ENCODE measurements at regions not wholly inside any gene's neighbourhood (a gene's known extent, or its start where the extent isn't known, plus 50 kb on each side); places are given as distances from the start of the nearest gene placed in this dataset.
"Not testable (repeated sequence)": the region's sequence is repeated elsewhere in the genome, so short reads cannot be mapped to it uniquely, and the experiment has no call there.

DNA sequence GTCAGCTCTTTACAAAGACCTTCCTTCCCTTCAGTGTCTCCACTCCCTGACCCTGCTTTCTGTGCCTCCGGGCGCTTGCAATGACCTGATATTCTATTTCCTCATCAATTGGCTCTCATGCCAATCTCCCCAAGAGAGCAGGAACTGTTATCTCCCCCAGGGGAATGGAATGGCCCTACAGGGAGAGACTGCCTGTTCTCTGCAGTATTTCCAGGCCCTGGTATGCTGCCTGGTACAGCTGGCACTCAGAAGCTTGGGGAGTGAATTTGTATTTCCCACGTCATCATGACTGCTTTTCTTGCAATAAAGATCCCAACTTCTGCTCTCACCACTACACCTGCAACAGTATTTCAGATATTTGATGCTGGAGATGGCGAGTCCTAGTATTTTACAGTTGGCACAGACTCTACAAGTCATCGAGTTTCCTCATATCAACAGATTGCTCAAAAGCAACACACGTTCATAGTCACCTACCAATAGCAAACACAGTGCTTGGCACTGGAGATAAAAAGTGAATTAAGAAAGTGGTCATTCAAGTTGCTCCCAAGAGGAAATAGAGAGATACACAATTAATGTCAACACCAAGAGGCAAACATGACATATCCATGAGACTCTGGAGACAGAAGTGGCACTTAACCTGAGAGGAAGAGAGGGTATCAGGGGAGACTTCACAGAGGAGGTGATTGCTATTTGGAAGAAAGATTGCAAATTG, 90.5 kb upstream of the EGFL6 start:
- DNase-seq (ENCODE audit: low read depth in 4 of 4, low spot score in 3 of 4), result no peak

DNA sequence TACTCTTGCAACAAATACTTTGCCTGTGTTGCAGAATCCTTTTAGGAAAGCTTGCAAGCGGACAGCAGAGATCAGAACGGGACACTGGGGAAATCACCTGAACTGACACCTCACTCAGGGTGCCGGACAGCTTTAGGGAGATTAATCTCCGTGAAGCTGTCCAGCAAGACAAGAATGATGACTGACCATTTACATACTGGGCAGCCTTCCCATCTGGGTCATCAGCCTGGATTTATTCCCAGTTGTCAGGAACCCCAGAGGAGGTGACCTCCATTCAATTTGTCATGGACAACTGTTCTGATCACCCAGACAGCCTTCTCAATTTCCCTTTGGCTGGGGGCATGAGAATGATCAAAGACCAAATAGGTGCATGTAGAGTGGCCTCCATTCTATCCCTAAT, 93.0 kb upstream of the EGFL6 start:
- no peak for DNase-seq (ENCODE audit: low read depth in 4 of 4, low spot score in 3 of 4)

DNA sequence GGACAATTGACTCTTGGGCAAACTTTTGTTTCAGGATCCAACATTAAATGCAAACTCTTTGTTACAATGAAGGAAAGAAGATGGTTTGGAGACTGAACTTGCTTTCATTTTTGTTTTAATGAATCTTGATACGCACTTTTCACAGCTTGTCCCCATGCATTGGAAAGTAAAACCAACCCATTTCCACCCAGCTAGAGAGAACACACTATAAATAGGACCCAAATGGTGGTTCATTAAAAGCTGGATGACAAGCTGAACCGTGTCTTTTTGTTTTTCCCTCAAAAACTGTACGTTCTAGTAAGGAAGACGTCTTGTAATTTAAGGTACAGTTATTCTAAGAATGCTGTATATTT, 95.3 kb upstream of the EGFL6 start:
- no peak for DNase-seq (ENCODE audit: low read depth in 4 of 4, low spot score in 3 of 4)

DNA sequence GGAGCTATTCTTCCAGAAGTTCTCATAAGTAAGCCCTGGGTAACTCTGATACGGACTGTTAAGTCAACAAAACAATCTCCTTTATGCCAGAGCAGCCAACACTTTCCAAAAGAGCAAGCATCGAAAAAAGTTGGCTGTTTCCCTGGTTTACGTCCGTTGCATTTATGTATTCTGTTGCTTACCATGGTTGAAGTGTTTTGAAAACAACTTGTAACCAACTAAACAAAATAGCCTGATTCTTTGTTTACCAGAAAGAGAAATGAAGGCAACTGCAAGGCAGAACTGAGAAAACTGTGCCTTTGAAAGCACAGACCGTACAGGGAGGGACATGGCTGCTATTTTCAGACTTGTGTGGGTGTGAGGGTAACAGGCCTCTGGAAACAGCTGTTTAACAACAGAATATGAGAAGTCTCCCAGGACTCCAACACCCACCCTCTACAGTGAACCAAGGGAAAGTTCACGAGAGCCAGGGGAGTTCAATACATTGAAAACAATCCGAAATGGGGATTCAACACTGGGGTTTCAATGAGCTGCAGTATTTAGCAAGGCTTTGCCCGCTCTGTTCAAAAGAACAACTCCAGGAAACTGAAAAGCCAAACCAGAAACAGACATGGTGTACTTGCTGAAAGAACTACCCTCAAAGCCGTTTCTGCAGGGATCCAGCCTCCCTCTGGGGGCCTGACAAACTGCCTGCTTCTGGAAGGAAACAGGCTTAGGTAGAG, 95.8 kb upstream of the EGFL6 start:
- peak in 1 of 4 donors; percentile 8 for DNase-seq (ENCODE audit: low read depth in 4 of 4, low spot score in 3 of 4)

DNA sequence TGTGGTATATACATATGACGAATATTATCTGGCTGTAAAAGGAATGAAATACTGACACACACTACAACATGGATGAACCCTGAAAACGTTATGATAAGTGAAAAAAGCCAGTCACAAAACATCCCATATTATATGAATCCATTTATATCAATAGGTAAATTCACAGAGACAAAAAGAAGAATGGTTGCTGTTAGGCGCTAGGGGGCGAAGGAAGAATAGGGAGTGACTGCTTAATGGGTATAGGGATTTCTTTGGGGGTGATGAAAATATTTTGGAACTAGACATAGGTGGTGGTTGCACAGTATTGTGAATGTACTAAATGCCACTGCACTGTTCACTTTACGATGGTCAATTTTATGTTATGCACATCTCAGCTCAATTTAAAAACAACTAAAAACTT, 96.4 kb upstream of the EGFL6 start:
- DNase-seq (ENCODE audit: low read depth in 4 of 4, low spot score in 3 of 4), result no peak

DNA sequence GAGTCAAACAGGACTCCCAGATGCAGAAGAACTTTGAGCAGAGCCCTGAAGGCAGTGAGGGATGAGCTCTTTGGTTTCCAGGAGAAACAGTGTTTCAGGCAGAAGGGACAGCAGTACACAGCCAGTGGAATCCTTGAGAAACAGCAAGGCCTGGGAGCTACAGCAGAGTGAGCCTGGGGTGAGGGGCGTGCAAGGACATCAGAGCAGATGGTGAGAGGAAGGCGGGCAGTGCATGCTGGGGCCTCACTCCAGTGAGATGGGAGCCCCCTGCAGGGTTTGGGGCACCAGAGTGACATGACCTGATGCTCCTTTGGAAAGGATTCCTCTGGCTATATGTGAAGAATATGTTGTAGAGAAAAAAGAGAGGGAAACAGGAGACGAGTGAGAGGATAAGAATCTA, 98.1 kb upstream of the EGFL6 start:
- DNase-seq (ENCODE audit: low read depth in 4 of 4, low spot score in 3 of 4), result no peak

DNA sequence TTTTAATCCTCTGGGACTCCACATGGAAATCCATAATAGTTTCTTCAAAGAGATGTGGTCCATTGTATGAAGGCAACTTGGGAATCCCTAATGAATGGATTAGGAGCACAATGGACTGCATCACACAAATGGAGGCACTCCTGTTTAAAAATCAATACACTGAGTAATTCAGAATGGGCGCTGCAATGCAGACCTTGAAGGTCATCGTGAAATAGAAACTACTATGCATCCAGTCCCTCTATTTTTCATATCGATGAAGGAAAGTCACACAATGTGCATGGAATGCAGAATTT, 98.8 kb upstream of the EGFL6 start:
- no peak for DNase-seq (ENCODE audit: low read depth in 4 of 4, low spot score in 3 of 4)

DNA sequence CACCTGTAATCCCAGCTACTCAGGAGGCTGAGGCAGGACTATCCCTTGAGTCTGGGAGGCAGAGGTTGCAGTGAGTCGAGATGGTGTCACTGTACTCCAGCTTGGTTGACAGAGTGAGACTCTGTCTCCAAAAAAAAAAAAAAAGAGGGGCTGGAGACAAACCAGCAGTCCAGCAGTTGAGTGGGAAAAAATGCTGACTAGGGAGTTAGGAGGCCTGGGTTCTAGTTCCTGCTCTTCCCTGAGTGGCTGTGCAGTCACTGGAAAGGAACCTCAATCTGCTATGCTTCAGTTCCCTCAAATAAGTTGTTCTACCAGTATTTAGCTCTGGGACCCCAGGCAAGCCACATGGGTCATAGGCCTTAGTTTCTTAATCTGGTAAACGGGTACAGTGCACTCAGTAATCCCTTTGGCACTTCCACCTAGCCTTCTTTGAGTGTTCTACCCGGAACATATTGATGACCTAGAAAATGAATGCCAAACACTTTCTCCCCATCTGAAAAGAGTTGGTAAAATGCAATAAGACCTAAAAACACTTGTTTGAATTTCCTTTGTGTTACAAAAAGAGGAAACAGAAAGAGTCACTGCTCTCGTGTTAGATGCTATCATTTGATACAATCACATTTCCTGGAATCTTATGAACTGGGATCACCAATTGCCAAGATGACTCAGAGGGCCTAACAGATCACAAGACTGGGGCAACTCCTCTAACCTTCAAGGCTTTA, 99.3 kb upstream of the EGFL6 start:
- DNase-seq (ENCODE audit: low read depth in 4 of 4, low spot score in 3 of 4), result no peak

DNA sequence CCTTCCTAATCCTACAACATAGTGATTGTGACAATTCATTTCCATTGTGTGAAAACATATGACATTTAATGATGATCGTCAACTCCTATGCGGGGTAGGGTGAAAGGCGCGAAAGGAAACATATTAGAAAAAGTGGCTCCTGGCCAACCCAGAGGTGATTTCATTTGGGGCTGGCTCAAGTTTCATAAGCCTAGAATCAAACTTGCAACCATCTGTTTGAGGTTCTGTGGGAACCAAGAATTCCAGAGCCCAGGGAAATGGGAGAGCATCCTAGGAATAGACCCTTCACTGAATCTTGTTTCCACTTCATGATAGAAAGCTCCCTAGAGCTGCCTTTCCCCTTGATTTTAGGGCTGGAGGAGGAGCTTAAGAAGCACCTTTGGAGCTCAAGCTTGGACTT, 101.3 kb upstream of the EGFL6 start:
- no peak for DNase-seq (ENCODE audit: low read depth in 4 of 4, low spot score in 3 of 4)

DNA sequence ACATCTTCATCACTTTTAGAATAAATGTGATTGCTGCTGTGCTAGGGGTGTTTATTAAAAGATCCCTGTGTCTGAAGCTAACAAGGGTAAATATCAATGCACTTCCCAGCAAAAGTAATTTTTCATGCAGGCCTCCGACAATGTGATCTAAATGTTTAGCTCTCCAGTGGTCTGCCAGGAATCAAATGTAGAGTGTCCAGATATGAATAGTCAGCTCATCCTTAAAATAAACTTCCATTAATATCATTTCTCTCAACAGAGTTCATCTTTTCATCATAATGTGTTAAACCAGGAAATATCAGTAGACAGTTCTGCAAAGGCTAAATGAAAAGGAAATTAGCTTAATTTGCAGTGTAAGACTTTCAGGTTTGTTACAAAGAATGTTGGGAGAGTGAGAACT, 102.2 kb upstream of the EGFL6 start:
- no peak for DNase-seq (ENCODE audit: low read depth in 4 of 4, low spot score in 3 of 4)

DNA sequence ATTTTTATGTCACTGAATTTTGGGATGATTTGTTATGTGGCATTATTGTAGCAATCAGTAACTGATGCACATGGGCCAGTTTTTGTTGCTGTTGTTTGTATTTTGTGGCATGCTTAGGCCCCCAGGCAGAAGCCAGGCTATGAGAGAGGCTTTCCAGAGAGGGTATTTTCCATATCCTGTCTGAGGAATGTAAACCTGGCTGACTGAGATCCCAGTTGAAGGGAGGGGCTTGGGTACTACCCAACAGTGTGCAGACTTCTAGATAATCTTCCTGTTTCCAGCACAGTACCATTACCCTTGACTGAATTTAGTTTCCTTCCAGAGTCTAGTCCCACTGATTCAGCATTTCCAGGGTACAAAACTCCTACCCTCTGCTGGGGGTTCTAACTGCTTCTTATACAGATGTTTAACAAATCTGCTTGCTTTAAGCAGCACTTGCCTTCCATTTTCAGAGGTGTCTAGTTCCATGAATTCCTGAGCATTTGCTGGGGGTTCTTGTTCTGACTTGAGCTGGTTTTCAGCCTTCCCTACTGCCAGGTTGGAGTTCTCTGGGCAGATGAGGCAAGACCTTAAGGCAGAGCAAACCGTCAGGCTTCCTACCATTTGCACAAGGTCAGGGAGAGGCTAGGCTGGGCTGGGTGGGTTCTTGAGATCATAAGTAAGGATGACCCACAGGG, 104.7 kb upstream of the EGFL6 start:
- DNase-seq (ENCODE audit: low read depth in 4 of 4, low spot score in 3 of 4), result no peak

DNA sequence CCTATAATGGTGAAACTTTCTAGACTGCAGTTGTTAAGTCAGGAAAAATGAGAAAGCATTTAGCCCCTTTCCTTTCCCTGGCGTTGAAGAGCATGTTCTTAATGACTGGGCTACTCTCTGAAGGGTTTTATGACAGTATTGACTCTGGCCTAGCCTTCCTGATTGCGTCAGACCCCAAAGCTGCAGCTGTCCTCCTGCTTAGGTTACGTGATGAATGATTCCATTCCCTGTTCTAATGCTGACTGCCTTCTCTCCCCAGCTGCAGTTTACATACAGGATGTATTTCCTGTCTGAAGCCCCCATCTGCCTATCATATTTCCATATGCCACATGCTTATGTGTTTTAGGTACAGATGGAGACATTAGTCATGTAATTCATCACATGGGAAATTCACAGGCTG, 105.8 kb upstream of the EGFL6 start:
- peak in 1 of 4 donors; percentile 28 for DNase-seq (ENCODE audit: low read depth in 4 of 4, low spot score in 3 of 4)

DNA sequence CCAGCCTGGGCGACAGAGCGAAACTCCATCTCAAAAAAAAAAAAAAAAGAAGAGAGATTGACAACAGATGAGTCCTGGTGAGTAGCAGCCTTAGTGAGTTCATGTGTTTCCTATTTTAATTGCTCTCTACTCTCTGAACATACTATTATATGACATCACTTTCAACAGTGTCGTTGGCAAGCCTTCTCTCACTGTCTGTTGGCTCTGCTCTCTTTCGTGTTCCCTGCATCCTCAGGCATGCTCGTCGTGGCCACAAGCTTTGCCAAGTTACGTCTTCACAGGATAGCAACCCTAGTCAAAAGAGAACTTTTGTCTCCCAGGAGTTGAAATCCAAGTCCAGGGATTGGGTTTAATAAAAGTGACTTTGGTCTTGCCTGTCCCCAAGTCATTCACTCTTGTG, 117.1 kb upstream of the EGFL6 start:
- no peak for DNase-seq (ENCODE audit: low read depth in 4 of 4, low spot score in 3 of 4)

DNA sequence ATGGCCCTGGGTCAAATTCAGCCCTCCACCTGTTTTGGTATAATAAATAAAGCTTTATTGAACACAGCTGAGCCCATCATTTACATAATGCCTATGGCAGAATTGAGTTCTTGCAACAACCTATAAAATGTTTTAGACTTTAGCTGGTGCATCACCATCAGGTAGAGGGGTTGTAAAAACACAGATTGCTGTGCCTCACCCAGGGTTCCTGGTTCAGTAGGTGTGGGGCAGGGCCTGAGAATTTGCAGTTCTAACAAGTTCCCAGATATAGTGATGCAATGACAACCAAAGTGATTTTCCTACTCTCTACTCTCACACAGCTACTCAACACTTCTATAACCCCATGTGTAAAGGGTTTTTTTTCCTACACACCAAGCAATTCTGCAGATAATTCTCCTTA, 120.0 kb upstream of the EGFL6 start:
- DNase-seq (ENCODE audit: low read depth in 4 of 4, low spot score in 3 of 4), result no peak

DNA sequence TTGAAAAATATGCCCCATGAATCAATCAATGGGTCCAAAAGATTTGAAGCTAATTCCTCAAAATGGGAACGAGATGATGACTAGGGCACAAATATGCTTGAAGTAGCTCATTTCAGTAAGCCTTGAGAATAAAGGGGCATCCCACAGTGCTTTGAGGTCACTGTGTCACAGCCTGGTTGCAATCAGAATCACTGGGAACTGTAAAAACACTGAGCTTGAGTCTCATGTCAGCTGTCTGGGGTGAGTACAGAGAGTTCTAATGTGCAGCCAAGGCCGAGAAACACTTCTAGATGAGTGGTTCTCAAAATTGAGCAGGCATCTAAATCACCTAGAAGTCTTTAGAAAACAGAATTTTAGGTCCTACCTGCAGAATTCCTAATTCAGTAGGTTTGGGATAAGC, 120.5 kb upstream of the EGFL6 start:
- DNase-seq (ENCODE audit: low read depth in 4 of 4, low spot score in 3 of 4), result no peak

DNA sequence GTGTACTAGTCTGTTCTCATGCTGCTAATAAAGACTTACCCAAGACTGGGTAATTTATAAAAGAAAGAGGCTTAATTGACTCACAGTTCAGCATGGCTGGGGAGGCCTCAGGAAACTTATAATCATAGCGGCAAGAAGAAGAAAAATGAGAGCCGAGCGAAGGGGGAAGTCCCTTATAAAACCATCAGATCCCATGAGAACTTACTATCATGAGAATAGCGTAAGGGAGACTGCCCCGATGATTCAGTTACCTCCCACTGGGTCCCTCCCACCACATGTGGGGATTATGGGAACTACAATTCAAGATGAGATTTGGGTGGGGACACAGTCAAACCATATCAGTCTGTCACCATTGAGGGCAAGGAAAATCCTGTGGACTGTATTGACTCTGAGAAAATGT, 121.8 kb upstream of the ATXN3L start:
- not testable (repeated sequence) for DNase-seq (ENCODE audit: low read depth in 4 of 4, low spot score in 3 of 4)

DNA sequence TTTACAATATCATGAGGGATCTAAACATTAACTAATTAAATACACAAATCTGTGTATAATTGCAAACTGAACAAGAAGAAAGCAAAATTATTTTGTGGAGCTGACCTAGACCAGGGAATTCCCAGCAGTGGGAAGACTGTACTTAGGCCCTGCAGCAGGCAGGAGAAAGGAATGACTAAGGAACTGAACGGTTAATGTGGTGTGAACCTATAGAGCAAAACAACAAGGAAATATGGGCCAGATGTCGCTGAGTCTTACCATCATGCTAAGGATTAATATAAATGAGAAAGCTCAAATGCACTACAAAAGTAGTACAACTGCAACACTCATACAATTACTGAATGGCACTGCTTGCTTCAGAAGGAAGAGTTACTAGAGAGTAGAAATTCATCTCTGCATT, 120.3 kb upstream of the ATXN3L start:
- DNase-seq (ENCODE audit: low read depth in 4 of 4, low spot score in 3 of 4), result no peak

DNA sequence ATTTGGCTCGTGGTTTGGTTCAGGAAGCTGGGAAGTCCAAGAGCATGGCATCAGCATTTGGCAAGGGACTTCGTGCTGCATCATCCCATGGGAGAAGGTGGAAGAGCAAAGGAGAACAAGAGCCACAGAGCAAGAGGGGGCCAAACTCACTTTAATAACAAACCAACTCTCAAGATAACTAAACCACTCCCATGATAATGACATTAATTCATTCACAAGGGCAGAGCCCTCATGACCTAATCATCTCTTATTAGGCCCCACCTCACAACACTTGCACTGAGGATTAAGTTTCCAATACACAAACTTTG, 113.4 kb upstream of the ATXN3L start:
- no peak for DNase-seq (ENCODE audit: low read depth in 4 of 4, low spot score in 3 of 4)

DNA sequence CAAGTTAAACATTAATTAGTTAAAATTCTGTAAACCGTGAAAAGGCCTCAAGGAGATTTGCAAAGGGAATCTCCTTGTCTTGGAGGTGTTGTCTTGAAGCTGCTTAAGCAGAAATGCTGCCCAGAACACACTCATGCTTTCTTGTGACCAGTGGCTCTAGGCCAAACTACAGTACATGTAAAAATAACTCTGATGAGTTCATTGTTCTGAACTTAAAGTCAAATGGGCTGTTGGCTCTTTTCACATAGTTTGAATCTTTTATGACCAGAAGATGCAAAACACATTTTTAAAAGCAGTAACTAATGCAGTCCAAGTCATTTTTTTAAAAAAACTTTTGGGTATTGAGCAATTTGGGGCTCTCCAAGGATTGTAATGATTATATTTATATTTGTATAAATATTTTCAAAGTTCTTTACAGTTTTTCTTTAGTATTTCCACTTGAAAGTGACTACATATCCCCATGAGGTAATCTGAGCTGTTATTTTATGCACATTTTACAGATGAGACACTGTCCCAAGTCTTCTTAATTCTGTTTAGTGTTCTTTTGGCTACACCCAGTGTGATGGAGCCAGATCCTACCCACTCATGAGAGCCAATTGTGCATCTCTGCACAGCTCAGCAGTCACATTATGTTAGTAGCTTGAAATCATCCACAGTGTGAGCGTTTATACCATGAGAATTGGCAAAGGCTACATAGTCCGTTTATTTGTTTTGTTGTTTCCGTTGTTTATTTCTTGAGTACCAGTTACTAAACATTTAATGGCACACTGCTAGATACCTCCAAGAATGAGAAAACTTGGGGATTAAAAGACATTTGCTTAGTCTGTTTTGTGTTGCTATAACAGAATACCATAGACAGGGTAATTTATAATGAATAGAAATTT, 112.8 kb upstream of the ATXN3L start:
- peak in 3 of 4 donors; percentile 36 to 53 (median 38) for DNase-seq (ENCODE audit: low read depth in 4 of 4, low spot score in 3 of 4)

DNA sequence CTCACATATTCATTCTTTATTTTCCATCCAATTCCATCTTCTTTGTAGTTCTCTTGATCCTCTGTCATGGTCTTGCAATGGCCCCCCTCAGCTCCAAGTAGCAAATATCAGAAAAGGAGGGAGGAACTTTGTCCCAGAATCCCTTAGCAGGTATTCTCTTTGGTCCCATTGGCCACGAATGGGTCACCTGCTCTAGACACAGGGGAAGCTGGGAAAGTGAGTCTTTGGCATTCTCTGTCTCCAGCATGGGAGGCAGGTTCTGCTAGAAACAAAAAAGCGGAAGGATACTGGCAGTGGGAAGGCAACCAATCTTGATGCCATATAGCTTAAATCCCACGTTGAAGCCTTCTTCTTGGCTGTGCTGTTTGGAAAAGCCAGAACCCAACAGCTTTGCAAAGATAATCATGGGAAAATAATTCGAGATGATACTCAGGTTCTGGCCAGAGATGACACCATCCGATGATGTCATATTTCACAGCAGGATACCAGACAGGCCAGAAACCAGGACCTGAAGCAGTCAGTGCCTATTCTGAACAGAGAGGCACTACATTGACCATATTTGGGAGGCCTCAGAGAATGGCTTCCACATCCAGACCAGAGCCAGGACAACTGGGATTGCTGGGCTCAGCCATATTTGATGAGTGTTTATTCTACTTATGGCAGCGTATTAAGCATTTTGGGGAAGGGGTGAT, 110.4 kb upstream of the ATXN3L start:
- no peak for DNase-seq (ENCODE audit: low read depth in 4 of 4, low spot score in 3 of 4)
